HG02610 (cell line): ENCODE measurements at regions not wholly inside any gene's neighbourhood (a gene's known extent, or its start where the extent isn't known, plus 50 kb on each side); places are given as distances from the start of the nearest gene placed in this dataset.
"Not testable (repeated sequence)": the region's sequence is repeated elsewhere in the genome, so short reads cannot be mapped to it uniquely, and the experiment has no call there.

Experiments
- ATAC-seq: cut with Tn5 transposase; IDR thresholded peaks from one replicate; pipeline ENCODE4 v1.9.1; 2021; ENCODE audit warnings: mild to moderate bottlenecking, moderate library complexity; ENCODE audit not compliant: unreplicated experiment

DNA sequence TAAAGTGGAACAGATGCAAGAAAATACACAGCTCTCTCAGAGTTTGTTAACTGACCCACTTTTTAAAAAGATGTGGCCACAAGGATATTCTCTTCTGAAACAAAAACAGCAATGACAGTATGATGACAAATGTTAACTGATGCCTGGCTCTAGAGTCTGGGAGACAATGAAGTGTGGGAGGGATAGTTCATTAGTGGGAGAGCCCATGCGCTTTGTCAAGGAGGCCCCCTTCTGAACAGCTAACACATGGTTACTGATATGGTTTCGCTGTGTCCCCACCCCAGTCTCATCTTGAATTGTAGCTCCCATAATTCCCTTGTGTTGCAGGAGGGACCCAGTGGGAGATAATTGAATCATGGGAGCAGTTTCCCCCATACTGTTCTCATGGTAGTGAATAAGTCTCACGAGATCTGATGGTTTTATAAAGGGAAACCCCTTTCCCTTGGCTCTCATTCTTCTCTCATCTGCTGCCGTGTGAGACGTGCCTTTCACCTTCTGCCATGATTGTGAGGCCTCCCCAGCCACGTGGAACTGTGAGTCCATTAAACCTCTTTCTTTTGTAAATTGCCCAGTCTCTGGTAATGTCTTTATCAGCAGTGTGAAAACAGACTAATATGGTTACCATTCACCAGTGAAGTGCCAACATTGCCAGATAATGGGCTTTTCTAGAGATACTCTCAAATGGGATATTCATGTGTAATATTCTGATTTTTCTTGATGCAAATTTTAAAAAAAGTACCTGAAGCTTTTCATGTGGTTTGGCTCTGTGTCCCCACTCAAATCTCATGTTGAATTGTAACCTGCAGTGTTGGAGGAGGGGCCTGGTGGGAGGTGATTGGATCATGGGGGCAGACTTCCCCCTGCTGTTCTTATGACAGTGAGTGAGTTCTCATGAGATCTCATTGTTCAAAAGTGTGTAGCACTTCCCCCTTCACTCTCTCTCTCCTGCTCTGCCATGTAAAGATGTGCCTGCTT is 435.8 kb downstream of the SHISA9 start:
- ATAC-seq: not testable (repeated sequence)

- no peak for ATAC-seq
These were observed 436.6 kb downstream of the SHISA9 start for GRCh38 chr16:13338044-13338443.

DNA sequence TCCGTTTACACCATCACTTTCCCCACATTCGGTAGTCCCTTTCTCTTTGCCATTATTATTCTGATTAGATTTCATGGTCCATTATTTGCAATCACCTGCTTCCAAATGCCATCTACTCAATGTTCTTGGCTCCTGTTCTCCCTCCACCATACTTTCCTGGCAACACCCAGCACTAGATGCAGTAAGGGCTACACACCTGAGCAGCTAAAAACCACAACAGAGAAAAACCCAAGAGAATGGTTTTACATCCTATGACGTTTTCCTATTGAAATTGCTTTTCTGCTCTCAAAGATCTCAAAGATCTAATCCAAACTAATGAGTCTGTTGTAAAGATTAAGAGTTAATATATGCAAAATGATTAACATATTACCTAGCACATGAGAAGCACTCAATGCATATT is 441.3 kb downstream of the SHISA9 start:
- no peak for ATAC-seq

DNA sequence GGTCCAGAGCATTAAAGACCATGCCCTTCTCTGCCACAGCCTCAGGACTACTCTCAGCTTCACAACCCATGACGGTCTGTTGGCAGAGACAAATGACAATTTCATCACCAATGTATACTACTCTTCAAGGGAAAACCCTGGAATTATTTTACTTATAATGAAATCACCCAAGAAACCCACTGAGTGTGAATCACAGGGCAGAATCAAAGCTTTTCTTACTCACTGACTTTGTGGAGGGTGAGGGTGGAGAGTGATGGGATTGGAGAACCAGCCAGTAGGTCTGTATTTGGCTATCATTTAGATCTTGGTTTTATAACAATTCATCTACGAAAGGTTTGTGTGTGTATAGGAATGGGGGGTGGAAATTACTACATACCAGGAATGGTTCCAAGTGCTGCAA is 442.6 kb downstream of the SHISA9 start:
- no peak for ATAC-seq

- ATAC-seq: no peak
These were observed 447.0 kb downstream of the SHISA9 start for GRCh38 chr16:13348416-13348815.

DNA sequence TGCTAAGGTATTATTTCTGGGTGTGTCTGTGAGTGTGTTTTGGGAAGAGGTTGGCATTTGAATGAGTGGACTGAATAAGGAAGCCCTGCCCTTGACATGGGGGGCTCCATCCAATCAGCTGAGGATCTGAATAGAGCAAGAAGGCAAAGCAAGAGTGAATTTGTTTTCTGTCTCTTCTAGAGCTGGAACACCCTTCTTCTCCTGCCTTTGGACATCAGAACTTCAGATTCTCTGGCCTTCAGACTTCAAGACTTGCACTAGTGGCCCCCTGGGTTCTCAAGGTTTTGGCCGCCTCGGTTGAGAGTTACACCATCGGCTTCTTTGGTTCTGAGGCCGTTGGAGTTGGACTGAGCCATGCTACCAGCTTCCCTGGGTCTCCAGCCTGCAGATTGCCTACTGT is 448.6 kb downstream of the SHISA9 start:
- ATAC-seq: no peak

DNA sequence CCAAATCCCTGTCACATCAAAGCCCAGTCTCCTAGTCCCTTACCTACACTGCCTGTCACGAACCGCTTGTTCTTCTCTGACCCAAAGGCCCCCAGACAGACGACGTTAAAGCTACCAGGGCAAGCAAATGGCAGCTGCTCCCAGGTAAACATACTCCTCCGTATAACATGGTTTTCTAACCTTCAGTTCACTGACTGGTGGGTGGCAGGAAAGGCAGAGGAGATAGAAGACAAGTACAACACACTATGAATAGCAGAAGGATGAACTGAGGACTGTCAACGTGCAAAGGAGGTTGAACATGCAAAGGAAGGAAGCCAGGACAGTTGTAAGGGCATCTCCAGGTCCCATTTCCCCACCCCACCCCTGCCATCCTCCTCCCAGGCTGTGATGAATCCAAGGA is 449.8 kb downstream of the SHISA9 start:
- ATAC-seq: no peak

- no peak for ATAC-seq
These were observed 450.3 kb downstream of the SHISA9 start for GRCh38 chr16:13351601-13352217.

- ATAC-seq: not testable (repeated sequence)
These were observed 451.4 kb downstream of the SHISA9 start for GRCh38 chr16:13352796-13353195.

- ATAC-seq: not testable (repeated sequence)
These were observed 456.4 kb downstream of the SHISA9 start for GRCh38 chr16:13357842-13358241.

GRCh38 chr16:13359835-13360234 is 458.4 kb downstream of the SHISA9 start:
- no peak for ATAC-seq

DNA sequence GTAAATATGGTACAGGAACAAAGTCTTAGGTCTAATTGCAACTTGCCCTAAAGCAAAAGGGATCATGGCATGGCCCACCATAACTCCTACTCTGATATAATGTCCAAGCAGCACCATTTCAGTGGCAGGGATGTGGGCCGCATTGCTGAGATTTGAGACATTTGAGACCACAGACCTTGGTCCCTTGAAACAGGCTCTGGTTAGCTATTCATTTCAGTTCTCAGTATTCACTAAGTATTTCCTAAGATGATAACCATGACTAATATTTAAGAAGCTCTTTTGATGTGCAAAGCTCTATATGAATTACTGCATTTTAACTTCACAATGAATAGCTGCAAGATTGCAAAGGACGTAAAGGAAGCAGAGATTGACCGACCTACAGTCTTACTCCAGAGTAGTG is 471.0 kb downstream of the SHISA9 start:
- no peak for ATAC-seq

GRCh38 chr16:13376174-13376573 is 474.8 kb downstream of the SHISA9 start:
- peak; percentile 82 for ATAC-seq

DNA sequence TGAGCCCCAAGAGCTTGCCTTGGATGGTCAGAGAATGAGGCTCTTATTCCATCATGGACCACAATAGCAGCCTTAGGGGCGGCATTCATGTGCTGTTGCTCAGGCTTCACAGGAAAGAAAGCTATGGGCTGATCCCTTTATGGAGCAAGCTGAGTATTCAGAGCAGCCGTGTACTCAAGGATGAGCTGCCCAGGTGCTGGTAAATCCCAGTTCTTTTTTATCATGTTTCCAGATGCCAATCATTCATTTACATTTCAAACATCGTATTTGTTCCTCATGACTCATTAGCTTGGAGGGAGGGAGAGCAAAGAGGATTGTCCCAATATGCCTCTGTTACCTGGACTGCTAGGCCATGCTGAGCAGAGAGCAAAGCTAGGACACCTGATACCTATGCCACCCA is 475.7 kb downstream of the SHISA9 start:
- no peak for ATAC-seq

DNA sequence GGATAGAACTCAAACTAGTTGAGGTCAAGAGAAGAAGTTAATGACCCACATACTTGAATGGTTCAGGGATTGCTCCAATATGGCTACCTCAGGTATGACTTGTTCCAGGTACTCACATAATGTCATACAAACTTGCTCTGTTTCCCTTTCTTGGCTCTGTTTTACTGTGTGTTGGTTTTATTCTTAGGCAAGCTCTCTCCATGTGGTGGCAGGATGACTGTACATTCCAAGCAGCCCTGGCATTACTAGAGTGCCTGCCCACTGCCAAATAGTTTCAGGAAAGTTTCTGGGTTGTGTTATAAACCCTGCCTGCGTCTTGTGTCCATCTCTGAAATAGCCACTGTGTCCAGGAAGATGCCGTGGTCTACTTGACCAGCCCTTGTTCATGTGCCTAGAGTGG is 476.8 kb downstream of the SHISA9 start:
- no peak for ATAC-seq

GRCh38 chr16:13379266-13379665 is 477.9 kb downstream of the SHISA9 start:
- ATAC-seq: no peak

DNA sequence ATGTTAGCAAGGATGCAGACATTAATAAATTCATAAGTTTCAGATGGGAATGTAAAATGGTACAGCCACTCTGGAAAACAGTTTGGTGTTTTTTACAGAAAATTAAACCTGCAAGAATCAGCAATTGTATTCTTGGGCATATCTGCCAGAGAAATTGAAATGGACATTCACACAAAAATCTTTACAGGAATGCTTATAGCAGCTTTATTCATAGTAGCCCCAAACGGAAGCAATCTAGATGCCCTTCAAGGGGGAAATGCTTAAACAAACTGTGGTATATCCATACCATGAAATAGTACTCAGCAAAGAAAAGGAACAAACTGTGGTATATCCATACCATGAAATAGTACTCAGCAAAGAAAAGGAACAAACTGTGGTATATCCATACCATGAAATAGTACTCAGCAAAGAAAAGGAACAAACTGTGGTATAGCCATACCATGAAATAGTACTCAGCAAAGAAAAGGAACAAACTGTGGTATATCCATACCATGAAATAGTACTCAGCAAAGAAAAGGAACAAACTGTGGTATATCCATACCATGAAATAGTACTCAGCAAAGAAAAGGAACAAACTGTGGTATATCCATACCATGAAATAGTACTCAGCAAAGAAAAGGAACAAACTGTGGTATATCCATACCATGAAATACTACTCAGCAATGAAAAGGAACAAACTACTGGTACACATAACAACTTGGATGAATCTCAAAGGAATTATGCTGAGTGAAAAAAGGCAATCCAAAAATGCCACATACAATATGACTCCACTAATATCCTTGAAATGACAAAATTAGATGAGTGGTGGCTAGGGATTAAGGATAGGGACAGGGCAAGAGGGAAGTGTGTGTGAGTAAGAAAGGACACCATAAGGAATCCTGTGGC is 484.0 kb downstream of the SHISA9 start:
- ATAC-seq: not testable (repeated sequence)

DNA sequence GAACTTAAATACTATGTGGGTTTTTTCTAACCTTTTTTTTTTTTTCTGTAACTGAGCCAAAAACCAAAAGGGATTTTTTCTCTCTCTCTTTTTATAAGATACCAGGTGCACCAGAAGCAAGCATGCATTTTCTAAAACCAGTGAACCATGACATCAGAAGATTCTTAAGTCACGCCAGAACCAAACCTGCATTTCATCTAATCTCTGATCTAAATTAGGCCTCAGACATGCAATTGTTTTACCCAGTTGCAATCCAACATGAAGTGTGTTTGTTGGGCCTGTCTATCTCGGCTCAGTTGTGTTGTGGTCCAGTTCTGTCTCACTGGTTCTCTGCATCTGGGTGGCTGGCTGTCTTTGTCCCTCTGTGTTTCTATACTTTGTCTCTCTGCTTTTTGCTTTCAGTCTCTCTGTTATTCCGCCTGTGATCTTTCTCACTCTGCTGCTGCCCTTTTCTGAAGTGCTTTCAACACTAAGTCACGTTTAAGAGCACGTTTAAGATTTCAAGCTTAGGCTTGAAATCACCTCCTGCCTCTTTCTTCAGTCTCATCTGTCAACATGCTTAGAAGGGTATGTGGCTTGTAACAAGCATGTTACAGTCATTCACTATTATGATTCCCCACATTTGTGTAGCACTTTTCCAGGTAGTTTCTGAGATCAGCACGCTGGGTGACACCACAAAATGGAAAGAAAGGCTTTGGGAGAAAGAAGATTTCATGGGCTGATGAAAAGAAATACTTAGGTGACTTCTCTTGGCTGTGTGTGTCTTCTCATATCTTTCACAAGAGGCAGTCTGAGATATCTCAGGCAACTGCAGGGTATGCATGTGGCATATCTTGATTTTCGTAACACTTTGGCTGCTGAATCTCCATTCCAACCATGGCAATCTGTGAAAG is 488.9 kb downstream of the SHISA9 start:
- ATAC-seq: peak; percentile 73

DNA sequence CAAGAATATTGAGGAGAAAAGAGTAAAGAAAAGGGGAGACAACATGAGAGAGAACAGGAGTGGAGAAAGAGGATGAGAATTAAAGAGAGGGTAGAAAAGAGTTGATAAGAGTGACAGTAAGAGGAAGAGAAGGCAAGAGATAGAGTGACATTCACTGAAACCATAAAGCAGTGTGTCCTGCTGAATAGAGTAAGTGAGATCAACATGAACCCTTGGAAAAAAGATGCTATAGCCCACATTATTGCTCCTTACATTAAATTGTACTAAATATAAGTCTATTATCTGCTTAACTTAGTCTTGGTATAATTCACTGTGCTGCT is 489.5 kb downstream of the SHISA9 start:
- ATAC-seq: no peak

DNA sequence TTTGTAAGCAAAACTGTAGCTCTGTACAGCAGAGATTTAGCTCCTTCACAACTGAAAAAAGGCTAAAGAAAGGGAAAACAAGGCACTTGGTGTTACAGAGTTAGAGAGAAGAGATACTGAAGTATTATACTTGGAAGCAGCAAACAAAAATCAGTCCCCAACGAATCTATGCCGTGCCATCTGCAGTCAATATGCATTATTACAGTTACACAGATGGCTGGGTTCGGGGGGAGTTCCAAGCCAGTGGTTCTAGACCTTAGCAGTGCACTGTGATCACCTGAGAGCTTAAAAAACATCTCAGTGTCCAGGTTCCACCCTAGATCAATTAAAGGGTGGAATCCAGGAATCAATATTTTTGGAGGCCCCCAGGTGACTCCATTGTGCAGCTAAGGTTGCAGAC is 489.9 kb downstream of the SHISA9 start:
- ATAC-seq: no peak
